Retinal pigment epithelial cell (primary cell): ENCODE measurements at regions not wholly inside any gene's neighbourhood (a gene's known extent, or its start where the extent isn't known, plus 50 kb on each side); places are given as distances from the start of the nearest gene placed in this dataset.
"Not testable (repeated sequence)": the region's sequence is repeated elsewhere in the genome, so short reads cannot be mapped to it uniquely, and the experiment has no call there.

ENCODE experiments used
- DNase-seq: peaks from one replicate; pipeline ENCODE4 v3.0.0-alpha.2; 2010; ENCODE audit warnings: low read depth
- H3K4me3 ChIP-seq: 2 replicates; pipeline ENCODE4 v1.5.1; 2011; ENCODE audit warnings: mild to moderate bottlenecking, low read length, control low read depth, moderate library complexity
- TF ChIP-seq, protein P1 (sequence below): conservative IDR thresholded peaks from 2 replicates; pipeline ENCODE4 v1.5.1; 2011; ENCODE audit warnings: low read depth, low read length, control low read depth, inconsistent platforms

DNA sequence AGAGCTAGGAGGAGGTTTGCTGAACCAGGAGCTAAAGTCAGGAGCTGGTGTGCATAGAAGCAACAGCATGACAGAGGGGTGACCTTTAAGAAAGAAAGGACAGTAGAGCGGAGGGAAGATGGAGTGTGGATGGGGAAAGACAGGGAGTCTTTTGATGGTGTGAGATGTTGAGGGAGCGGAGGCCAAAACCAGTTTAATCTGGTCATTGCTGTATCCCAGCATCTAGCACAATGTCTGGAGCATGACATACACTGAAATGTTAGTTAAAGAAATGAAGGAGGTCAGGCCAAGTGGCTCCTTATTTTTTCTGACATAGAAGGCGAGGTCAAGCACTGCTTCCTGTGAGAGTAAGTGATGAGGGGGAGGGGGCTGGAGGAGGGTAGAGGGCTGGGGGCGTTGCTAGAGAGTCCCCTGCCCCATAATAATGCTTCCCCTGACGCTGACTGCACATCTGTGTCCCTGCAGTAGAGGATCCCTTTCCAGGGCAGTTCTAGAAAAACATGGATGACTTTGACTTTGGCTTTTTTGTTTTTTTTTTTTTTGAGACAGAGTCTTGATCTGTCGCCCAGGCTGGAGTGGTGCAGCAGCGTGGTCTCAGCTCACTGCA is 70.2 kb downstream of the ZNF467 start:
- DNase-seq: no peak
- TF ChIP-seq, protein P1, sequence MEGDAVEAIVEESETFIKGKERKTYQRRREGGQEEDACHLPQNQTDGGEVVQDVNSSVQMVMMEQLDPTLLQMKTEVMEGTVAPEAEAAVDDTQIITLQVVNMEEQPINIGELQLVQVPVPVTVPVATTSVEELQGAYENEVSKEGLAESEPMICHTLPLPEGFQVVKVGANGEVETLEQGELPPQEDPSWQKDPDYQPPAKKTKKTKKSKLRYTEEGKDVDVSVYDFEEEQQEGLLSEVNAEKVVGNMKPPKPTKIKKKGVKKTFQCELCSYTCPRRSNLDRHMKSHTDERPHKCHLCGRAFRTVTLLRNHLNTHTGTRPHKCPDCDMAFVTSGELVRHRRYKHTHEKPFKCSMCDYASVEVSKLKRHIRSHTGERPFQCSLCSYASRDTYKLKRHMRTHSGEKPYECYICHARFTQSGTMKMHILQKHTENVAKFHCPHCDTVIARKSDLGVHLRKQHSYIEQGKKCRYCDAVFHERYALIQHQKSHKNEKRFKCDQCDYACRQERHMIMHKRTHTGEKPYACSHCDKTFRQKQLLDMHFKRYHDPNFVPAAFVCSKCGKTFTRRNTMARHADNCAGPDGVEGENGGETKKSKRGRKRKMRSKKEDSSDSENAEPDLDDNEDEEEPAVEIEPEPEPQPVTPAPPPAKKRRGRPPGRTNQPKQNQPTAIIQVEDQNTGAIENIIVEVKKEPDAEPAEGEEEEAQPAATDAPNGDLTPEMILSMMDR: no peak
- no peak overlapping the region for H3K4me3 ChIP-seq

DNA sequence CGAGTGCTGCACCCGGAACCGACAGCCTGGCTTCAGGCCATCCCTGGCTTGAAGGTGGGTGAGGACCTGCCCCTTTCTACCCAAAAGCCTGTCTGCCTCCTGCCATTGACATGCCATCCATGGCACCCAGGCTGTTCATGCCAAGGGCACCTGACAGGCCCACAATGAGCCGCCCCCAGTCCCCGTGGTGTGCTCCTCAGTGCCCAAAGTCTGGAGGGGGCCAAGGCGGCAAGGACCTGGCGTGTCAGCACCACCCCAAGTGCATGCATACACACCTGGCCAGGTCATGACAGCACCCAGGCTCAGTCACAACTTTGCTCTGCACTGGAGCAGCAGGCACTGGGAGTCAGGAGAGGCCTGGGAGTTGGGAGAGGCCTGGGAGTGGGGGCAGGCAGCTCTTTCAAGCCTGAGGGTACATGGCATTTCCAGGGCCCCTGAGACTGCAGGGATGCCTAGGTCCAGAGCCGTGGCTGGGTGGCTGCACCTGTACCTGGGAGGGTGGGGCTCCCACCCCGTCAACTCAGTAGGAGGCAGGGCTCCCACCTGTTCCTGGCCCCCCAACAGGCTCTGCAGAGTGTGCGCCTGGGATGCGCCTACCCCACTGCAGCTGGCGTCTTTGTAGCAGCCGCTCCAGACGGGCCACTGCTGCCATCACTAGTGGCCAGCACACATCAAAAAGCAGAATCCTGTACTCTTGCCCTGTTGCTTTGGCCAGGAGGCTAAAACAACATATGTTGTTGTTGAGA is 71.7 kb downstream of the ZNF467 start:
- H3K4me3 ChIP-seq: no peak overlapping the region
- TF ChIP-seq, protein P1: no peak
- no peak for DNase-seq

DNA sequence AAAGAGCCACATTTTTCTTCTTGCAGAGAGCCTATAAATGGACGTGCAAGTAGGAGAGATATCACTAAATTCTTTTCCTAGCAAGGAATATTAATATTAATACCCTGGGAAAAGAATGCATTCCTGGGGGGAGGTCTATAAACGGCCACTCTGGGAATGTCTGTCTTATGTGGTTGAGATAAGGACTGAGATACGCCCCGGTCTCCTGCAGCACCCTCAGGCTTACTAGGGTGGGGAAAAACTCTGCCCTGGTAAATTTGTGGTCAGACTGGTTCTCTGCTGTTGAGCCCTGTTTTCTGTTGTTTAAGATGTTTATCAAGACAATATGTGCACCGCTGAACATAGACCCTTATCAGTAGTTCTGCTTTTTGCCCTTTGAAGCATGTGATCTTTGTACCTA is 75.6 kb downstream of the ZNF467 start:
- DNase-seq, H3K4me3 ChIP-seq: not testable (repeated sequence)

DNA sequence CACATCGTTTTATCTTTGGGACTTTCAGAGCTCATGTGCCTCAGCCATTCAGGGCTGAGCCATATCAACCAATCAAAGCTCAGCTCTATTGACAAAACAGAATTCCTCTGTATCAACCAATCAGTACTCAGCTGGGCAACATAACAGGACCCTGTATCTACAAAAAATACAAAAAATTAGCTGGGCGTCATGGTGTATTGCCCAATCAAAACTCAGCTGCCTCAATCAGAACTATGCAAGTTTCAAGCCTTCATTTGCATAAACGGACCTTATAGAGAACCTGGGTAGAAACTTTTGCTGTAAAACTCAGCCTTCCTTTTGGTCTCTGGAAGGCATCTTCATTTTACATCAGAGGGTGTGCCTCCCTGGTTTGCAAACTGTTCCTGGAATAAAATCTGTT is 77.1 kb downstream of the ZNF467 start:
- H3K4me3 ChIP-seq: no peak overlapping the region

DNA sequence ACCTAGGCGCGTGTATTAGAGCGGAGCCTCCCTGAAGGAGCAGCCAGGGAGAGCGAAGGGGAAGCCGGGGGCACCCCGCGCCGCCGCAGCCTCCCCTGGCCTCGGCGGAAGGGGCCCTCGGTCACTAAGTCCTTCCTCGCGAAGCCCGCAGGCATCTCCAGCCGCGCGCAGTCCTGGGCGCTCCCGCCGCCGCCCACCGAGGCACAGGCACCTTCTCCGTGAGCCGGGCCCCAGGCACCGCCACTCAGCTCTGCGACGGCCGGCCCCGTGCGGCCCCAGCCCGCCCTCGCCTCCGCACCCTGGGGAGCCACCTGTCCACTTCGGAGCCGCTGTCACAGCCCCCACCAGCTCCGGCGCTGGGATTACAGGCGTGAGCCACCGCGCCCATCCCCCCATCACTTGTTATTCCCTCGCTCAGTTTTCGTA is 80.8 kb downstream of the ZNF467 start:
- H3K4me3 ChIP-seq: peak overlapping the region; percentile 31
- TF ChIP-seq, protein P1: no peak
- DNase-seq: no peak

More for the DNA sequence above, 77.1 kb downstream of the ZNF467 start:
- no peak for DNase-seq
- TF ChIP-seq, protein P1: no peak

DNA sequence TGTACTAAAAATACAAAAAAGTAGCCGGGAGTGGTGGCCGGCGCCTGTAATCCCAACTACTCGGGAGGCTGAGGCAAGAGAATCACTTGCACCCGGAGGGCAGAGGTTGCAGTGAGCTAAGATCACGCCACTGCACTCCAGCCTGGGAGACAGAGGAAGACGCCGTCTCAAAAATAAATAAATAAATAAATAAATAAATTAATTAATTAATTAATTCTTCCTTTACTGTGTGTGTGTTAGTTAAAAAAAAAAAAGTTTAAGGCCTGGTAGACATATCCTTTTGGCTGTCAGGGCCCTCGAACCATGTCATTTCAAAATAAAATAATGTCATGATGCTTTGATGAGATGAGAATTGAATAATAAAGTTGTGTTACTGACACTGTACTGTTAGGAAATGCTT is 81.3 kb downstream of the ZNF467 start:
- TF ChIP-seq, protein P1: no peak
- peak overlapping the region; percentile 31 for H3K4me3 ChIP-seq
- DNase-seq: no peak

DNA sequence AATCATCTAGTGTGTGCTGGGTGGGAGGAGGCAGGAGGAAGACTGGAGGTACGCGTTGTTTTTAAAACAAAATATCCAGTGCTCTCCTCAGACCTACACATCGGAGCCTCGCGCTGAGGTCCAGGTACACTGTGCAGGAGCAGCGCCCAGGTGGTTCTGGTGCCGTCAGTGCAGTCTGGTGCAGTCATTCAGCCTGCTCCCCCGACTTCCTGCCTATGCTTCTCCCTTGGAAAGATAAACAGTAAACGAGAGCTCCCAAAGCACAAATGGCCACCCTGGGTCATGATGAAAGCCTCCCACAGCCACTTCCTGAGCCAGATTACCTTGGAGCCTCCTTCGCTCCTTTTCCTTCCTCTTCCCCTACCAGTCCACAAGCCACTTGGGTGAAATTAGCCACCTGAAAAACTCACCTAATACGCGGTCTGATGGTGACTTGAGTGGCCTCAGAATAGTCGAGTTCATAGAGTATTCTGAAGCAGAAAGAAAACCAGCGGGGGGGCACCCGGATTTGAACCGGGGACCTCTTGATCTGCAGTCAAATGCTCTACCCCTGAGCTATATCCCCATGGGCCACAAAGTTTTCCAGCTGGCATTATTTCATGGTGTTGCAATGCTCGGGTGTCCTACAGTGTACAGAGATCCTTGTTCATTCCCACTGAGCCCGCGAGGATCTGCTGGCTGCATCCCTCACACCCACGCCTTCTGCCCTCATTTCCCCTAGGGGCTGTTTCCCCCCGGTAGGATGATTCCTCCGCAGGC is 82.5 kb downstream of the ZNF467 start:
- no peak overlapping the region for H3K4me3 ChIP-seq
- DNase-seq: no peak
- TF ChIP-seq, protein P1: no peak
